AG10803 (cell line): ENCODE measurements at regions not wholly inside any gene's neighbourhood (a gene's known extent, or its start where the extent isn't known, plus 50 kb on each side); places are given as distances from the start of the nearest gene placed in this dataset.
A peak's percentile ranks its signal among the peaks of the same experiment; 100 is the strongest.
"Not testable (repeated sequence)": the region's sequence is repeated elsewhere in the genome, so short reads cannot be mapped to it uniquely, and the experiment has no call there.

Source experiments
- DNase-seq: peaks from one replicate; pipeline ENCODE4 v3.0.0; 2010; ENCODE audit warnings: low read depth
- H3K4me3 ChIP-seq: 2 replicates; pipeline ENCODE4 v1.5.1; 2011; ENCODE audit warnings: mild to moderate bottlenecking, low read length, control low read depth
- CTCF ChIP-seq: conservative IDR thresholded peaks from 2 replicates; pipeline ENCODE4 v1.5.1; 2011; ENCODE audit warnings: mild to moderate bottlenecking, low read length, control low read depth, inconsistent platforms

GRCh38 chr3:29011966-29012365 lies 268.9 kb upstream of the RBMS3 start:
- no peak for TF ChIP-seq CTCF
- no peak overlapping the region for H3K4me3 ChIP-seq
- no peak for DNase-seq

- H3K4me3 ChIP-seq = no peak overlapping the region
- no peak for TF ChIP-seq CTCF
- DNase-seq = no peak
Observed at GRCh38 chr3:29022976-29023375, 257.9 kb upstream of the RBMS3 start.

GRCh38 chr3:29026286-29026685 lies 254.6 kb upstream of the RBMS3 start:
- no peak for DNase-seq
- H3K4me3 ChIP-seq = no peak overlapping the region
- no peak for TF ChIP-seq CTCF

- H3K4me3 ChIP-seq = no peak overlapping the region
- peak; percentile 0 for DNase-seq
- TF ChIP-seq CTCF = no peak
Observed at GRCh38 chr3:29026959-29027358, 253.9 kb upstream of the RBMS3 start.

GRCh38 chr3:29031175-29031574 lies 249.7 kb upstream of the RBMS3 start:
- H3K4me3 ChIP-seq, DNase-seq: not testable (repeated sequence)

- TF ChIP-seq CTCF = no peak
- DNase-seq = no peak
- no peak overlapping the region for H3K4me3 ChIP-seq
Observed at GRCh38 chr3:29033511-29033910, 247.4 kb upstream of the RBMS3 start.

- no peak for TF ChIP-seq CTCF
- no peak overlapping the region for H3K4me3 ChIP-seq
- DNase-seq = no peak
Observed at GRCh38 chr3:29050155-29050554, 230.7 kb upstream of the RBMS3 start.

- H3K4me3 ChIP-seq = no peak overlapping the region
- TF ChIP-seq CTCF = no peak
- DNase-seq = peak; percentile 85
Observed at GRCh38 chr3:29057326-29057725, 223.5 kb upstream of the RBMS3 start.
